Heart left ventricle (tissue), 16 donors: ENCODE measurements at regions not wholly inside any gene's neighbourhood (a gene's known extent, or its start where the extent isn't known, plus 50 kb on each side); places are given as distances from the start of the nearest gene placed in this dataset.

ENCODE experiments used
- ATAC-seq, 4 donors: fragments of 200-7000 bp; cut with Tn5 transposase; one replicate each; pipeline ENCODE4 v1.9.1; 2020 to 2022; ENCODE audit warnings: moderate library complexity in 4 of 4, mild to moderate bottlenecking in 3 of 4, moderate number of reproducible peaks in 1 of 4
- DNase-seq, 5 donors: peaks; one replicate each; pipeline ENCODE4 v3.0.0-alpha.2; 2020
- H3K27ac ChIP-seq, 12 donors: fragments of 200-600 bp; sonication (generic) in 4 of 12; one replicate each; pipeline versions ENCODE4 v1.5.0 to v1.8.0; 2016 to 2022; ENCODE audit warnings: mild to moderate bottlenecking in 2 of 12
- H3K27me3 ChIP-seq, 9 donors: fragments of 200-600 bp; sonication (generic) in 2 of 9; one replicate each; pipeline versions ENCODE4 v1.5.1 to v1.8.0; 2016 to 2022; ENCODE audit warnings: mild to moderate bottlenecking in 3 of 9
- H3K36me3 ChIP-seq, 9 donors: fragments of 200-600 bp; sonication (generic) in 2 of 9; one replicate each; pipeline versions ENCODE4 v1.5.0 to v1.8.0; 2018 to 2022; ENCODE audit warnings: mild to moderate bottlenecking in 2 of 9
- H3K4me1 ChIP-seq, 12 donors: fragments of 200-600 bp; sonication (generic) in 4 of 12; one replicate each; pipeline versions ENCODE4 v1.5.0 to v1.8.0; 2016 to 2022; ENCODE audit warnings: mild to moderate bottlenecking in 3 of 12
- H3K4me3 ChIP-seq, 12 donors: fragments of 200-600 bp; sonication (generic) in 4 of 12; one replicate each; pipeline versions ENCODE4 v1.5.0 to v1.8.0; 2017 to 2022; ENCODE audit warnings: mild to moderate bottlenecking in 9 of 12, moderate library complexity in 4 of 12
- H3K9me3 ChIP-seq, 12 donors: fragments of 200-600 bp; sonication (generic) in 4 of 12; one replicate each; pipeline versions ENCODE4 v1.5.0 to v1.8.0; 2016 to 2022; ENCODE audit warnings: mild to moderate bottlenecking in 1 of 12
- CTCF ChIP-seq, 12 donors: fragments of 200-600 bp; sonication (generic) in 4 of 12; IDR thresholded peaks; one replicate each; pipeline versions ENCODE4 v1.5.0 to v1.8.0; 2018 to 2022; ENCODE audit warnings: antibody characterized with exemption in 12 of 12, mild to moderate bottlenecking in 5 of 12
- POLR2A ChIP-seq, 2 donors: fragments of 450-650 bp; IDR thresholded peaks; one replicate each; pipeline ENCODE4 v1.6.1; 2017; ENCODE audit warnings: antibody characterized with exemption in 2 of 2, mild to moderate bottlenecking in 2 of 2, moderate library complexity in 2 of 2
- WGBS, 4 donors: extraction: QIAGEN DNeasy Blood & Tissue Kit in 2 of 4; methylation state at CpG; one replicate each; pipeline versions ENCODE4 v1.1.5 to v1.1.7; 2013 to 2018; 5-methylcytosine and 5-hydroxymethylcytosine counted together
- intact Hi-C, 10 donors: fragments of 100-400 bp; cut with DNase I; formaldehyde crosslinking; loops; one replicate each; pipeline versions ENCODE4 v1.11.1 to v1.14.2; 2022
- donor health status: ischemic (EF 13 %, LVEDD 7.1; RV severe dilation, severe dysfunction).
- donor health status: healthy with polysubstance abuse.
- donor health status: DM: no; HTN: yes; CAD: no.
- donor health status: DM: no; HTN: no; CAD: no.
- donor health status: ischemic (EF 25% LVEDD 6.9; RV normal size, moderate dysfunction).
- donor health status: ischemic (EF 25% LVEDD 5.7; RV mildly dilated, moderate dysfunction).
- donor health status: healthy.
- donor health status: DM: yes; HTN: yes; CAD: no.
- donor health status: ischemic (EF 35%, LVEDD 5.7; RV mildly dilated, moderate dysfunction).
- donor health status: nonischemic (EF 11% LVEDD 7.7; RV severe dilation, severe dysfunction).
- donor health status: DM: yes; HTN: yes; CAD: no.
- donor health status: PGD.
- donor health status: ischemic (EF 29% LVEDD 5.4; RV normal size, mild dysfunction).
- donor health status: nonischemic (EF 23%, LVEDD 6.1; RV moderate dilation, normal function).

GRCh38 chr20:61002090-61002489, 250.0 kb upstream of the CDH4 start:
- whole genome bisulfite sequencing, 4 donors: 77 to 82% (median 80%) methylated on average over 6 of the region's 6 CpGs
- Histone ChIP-seq H3K27me3 (peaks cover 0 to 15% (median 0%) of the 10 kb centered on the region in 9 donors), H3K27ac (no peak overlapping the region), H3K36me3 (no peaks in the 10 kb centered on the region), H3K4me1 (no peaks in the 10 kb centered on the region), H3K9me3 (no peaks in the 10 kb centered on the region), H3K4me3 (no peak overlapping the region)
- TF ChIP-seq CTCF (IDR thresholded peaks at IDR 0.05) (no peak), POLR2A (IDR thresholded peaks at IDR 0.05) (no peak)
- ATAC-seq: no peak
- no peak for DNase-seq
- intact Hi-C loops: no loop called here

DNA sequence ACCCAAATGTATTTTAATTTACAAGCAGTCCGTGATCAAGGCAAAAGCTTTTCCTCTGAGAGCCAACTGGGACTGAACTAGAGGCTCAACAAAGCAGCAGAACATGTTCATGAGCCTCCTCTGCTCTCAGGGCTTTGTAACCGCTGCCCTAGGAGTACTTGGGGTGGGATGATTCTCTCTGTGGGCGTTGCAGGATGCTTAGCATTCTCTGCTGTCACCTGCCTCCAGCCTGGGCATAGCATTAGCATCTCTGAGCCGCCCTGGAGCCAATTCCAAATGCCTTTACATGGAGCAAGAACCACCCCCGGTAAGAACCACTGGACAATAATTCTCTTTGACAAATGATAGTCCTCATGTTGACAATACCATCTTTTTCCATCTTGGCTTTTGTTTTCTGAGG, 237.6 kb upstream of the CDH4 start:
- Histone ChIP-seq H3K36me3 (no peaks in the 10 kb centered on the region), H3K27ac (no peak overlapping the region), H3K9me3 (no peaks in the 10 kb centered on the region), H3K4me3 (no peak overlapping the region), H3K27me3 (peaks cover 0 to 33% (median 3%) of the 10 kb centered on the region in 9 donors), H3K4me1 (no peaks in the 10 kb centered on the region)
- WGBS, 4 donors: 31 to 36% (median 33%) methylated on average over 5 of the region's 5 CpGs
- TF ChIP-seq CTCF (IDR thresholded peaks at IDR 0.05): no peak
- TF ChIP-seq POLR2A (IDR thresholded peaks at IDR 0.05): no peak
- ATAC-seq: no peak
- intact Hi-C loops: no loop called here
- no peak for DNase-seq

GRCh38 chr20:61015602-61016001, 236.5 kb upstream of the CDH4 start:
- Histone ChIP-seq H3K4me1 (no peaks in the 10 kb centered on the region), H3K36me3 (no peaks in the 10 kb centered on the region), H3K27ac (no peak overlapping the region), H3K9me3 (no peaks in the 10 kb centered on the region), H3K27me3 (peaks cover 0 to 23% (median 3%) of the 10 kb centered on the region in 9 donors), H3K4me3 (no peak overlapping the region)
- no peak for TF ChIP-seq CTCF (IDR thresholded peaks at IDR 0.05)
- TF ChIP-seq POLR2A (IDR thresholded peaks at IDR 0.05): no peak
- WGBS, 4 donors: 42 to 61% (median 56%) methylated on average over 6 of the region's 6 CpGs
- intact Hi-C loops: no loop called here
- DNase-seq (no peak), ATAC-seq (no peak)

GRCh38 chr20:61019322-61019721, 232.7 kb upstream of the CDH4 start:
- Histone ChIP-seq H3K27ac (no peak overlapping the region), H3K9me3 (no peaks in the 10 kb centered on the region), H3K4me3 (no peak overlapping the region), H3K4me1 (no peaks in the 10 kb centered on the region), H3K27me3 (peaks cover 0 to 16% (median 2%) of the 10 kb centered on the region in 9 donors), H3K36me3 (no peaks in the 10 kb centered on the region)
- 88 to 94% (median 91%) methylated on average over 14 of the region's 14 CpGs for WGBS, 4 donors
- TF ChIP-seq CTCF (IDR thresholded peaks at IDR 0.05) (no peak), POLR2A (IDR thresholded peaks at IDR 0.05) (no peak)
- ATAC-seq (no peak), DNase-seq (no peak)
- intact Hi-C loops: no loop called here
